ENCODE measurements at regions not wholly inside any gene's neighbourhood (a gene's known extent, or its start where the extent isn't known, plus 50 kb on each side); places are given as distances from the start of the nearest gene placed in this dataset.
A peak's percentile ranks its signal among the peaks of the same experiment; 100 is the strongest.

DNA sequence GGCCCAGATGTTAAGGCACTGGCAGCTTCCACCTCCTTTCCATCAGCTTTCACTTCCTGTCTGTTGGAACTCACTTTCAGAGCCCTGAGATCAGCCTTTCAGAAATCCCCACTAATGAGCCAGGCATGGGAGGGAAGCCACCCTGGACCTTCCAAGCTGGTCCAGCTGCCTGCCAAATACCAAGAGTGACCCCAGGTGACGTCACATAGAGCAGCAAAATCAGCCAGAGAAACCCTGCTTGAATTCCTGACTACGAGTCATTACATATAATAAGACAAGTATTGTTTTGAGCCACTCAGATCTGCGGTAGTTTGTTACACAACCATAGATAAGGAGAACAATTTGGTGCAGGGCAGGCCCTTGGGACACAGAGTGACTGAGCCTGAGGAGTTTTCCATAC is 556.0 kb upstream of the JAG1 start:
- intact Hi-C loops (cut with DNase I), result no loop called here
- peak; percentile 72 for DNase-seq
- ATAC-seq, result peak; percentile 89 to 93

GRCh38 chr20:11230999-11231398 is 557.2 kb upstream of the JAG1 start:
- ATAC-seq (no peak), DNase-seq (no peak)
- intact Hi-C loops (cut with DNase I), result no loop called here

GRCh38 chr20:11231742-11232648 is 558.2 kb upstream of the JAG1 start:
- ATAC-seq (no peak), DNase-seq (no peak)
- intact Hi-C loops (cut with DNase I), result no loop called here

GRCh38 chr20:11232896-11233295 is 559.1 kb upstream of the JAG1 start:
- intact Hi-C loops (cut with DNase I), result no loop called here
- DNase-seq (no peak), ATAC-seq (no peak)

DNA sequence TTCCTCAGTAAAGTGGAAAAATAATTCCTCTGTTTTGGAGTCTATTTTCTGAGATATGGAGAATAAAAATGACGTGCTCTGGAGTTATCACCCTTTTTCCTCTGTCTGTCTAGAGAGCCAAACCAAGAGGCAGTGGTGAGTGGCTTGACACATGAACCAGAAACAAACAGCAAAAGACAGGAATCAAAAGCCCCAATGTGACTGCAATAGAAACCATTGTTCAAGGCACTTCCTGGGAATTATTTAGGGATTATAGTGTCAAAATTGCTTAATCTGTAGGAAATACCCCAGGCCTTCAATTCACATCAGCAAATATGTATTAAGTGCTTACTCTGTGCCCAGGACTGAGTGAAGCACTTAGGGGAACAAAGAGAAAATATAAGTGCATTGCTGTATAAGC is 560.4 kb upstream of the JAG1 start:
- intact Hi-C loops (cut with DNase I), result no loop called here
- ATAC-seq (no peak), DNase-seq (no peak)

GRCh38 chr20:11234608-11235007 is 560.8 kb upstream of the JAG1 start:
- no peak for DNase-seq
- intact Hi-C loops (cut with DNase I), result no loop called here
- ATAC-seq, result no peak

DNA sequence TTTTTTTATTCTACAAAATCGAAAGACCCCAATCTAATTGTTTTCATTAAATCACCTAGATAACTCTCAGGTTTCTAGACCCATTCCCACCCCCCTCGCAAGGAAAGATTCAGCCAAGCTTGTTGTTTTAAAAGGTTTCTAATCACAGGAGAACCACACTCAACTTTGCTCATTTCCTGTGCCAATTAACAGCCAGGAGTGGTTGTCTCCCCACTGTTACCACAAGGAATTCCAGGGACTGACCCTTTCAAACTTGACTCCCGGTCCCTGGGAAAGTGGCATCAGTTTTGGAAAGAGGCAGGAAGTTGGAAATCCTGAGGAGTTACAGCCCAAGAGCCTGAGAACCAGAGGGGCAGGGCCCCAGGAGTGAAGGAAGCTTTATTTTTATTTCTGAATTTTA is 561.3 kb upstream of the JAG1 start:
- intact Hi-C loops (cut with DNase I), result no loop called here
- DNase-seq (no peak), ATAC-seq (no peak)

GRCh38 chr20:11242320-11242719 is 568.5 kb upstream of the JAG1 start:
- no peak for DNase-seq
- ATAC-seq, result no peak
- intact Hi-C loops (cut with DNase I), result no loop called here

- ATAC-seq, result no peak
- intact Hi-C loops (cut with DNase I), result no loop called here
- no peak for DNase-seq
These were observed 571.6 kb upstream of the JAG1 start for GRCh38 chr20:11245431-11245830.

DNA sequence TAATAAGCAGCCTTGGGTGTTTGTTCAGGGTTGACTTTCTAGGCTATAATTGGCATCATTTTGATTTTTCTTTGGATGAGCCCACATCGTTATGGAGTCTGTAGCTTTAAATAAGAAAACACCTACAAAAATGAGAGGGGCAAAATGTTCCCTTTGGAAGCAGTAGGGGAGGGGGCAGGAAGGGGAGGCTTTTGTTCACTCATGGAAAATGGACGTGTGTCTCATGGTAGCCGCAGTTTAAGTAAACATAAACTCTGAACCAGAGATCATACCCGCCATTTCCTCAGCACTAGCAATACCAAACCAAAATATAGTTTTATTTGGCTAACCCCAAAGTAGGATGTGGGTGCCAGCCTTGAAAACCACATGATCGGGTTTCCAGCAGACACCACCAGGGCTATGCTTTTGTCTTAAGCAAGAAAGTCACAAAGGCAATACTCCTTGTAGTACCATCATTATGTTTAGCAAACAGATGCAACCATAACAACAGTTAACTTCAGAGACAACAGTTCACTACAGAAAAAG is 572.5 kb upstream of the JAG1 start:
- DNase-seq (no peak), ATAC-seq (no peak)
- intact Hi-C loops (cut with DNase I), result no loop called here

DNA sequence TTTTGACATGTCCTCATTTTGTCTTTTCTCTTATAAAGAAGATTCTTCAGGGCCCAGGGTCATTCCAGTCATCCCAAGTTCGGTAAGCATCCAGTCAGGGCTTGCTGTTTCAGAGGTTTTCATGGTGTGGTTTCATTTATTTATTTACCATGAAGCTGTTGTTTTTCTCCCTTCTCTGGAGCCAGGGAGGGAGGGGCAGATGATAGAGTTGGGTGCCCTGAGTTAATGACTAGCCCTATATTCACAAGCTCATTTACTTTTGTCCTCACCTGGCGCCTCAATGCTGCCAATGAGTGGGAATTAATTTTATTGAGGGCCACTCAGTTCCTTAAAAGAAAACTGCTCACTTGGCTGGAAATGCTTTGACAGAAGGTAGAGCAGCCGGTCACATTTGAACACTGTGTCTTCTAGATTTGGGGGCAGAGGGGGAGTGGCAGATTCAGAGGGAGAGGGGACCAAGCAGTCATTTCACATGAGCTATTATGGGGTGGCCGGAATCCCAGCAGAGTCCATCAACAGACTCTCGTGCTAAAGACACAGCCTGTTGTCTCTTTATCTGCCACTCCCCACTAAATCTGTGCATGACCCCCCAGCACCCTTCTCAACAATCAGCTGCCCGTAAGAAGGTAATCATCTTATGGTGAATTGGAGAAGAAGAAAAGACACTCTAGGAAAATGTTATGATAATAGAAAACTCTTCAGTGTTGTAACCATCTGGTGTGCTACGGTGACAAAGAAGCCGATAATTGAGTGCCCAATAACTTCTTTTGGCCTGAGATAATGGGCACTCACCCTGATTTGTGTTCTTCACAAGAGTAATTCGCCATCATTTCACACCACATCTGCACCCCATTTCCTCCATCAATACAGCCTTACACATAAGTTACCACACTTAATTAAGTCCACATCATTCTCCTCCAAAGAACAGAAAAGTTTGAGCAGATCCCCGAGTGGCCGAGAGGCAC is 573.5 kb upstream of the JAG1 start:
- DNase-seq (no peak), ATAC-seq (no peak)
- intact Hi-C loops (cut with DNase I), result no loop called here

- no peak for ATAC-seq
- DNase-seq, result no peak
- intact Hi-C loops (cut with DNase I), result no loop called here
These were observed 574.2 kb upstream of the JAG1 start for GRCh38 chr20:11248011-11248409.

DNA sequence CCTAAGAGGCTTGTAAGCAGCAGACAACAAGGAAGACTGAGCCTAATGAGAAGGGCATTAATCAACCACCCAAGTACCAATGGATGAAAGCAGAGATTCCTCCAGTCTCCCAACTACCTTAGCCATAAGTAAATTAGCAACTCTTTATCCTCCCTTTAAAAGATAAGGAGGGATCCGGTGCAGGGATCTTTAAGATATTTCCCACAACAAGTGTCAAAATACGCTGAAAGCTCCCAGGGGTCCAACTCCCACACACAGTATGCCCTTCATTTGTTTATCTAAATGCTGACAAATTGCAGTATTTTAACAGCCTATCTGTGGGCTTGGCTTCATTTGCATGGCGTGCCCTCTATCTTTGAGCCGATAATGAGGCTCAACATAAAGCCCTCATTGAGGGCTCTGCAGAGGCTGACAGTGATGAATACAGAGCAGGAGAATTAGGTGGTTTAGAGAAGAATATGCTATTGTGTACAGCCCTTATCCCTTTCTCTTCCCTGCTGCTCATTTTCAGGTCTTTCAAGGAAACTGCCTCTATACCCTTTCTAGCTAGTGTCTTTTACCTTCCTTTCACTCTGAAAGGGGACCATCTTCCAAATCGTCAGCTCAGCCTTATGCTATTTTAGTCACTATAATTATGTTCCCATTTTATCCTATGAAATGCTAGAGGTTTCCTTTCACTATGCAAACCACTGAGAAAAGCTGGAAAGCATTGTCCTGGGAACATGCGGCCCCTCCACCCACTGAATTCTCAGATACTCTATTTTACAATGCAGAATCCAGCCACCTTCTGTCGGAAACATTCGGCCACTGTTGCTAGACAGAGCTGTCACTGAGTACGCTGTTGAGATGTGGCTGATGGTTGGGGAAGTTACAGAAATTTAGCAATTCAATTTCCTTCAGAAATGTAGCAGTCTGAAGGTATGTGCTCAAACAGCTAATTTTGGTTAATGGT is 575.2 kb upstream of the JAG1 start:
- intact Hi-C loops (cut with DNase I), result no loop called here
- DNase-seq (no peak), ATAC-seq (no peak)

GRCh38 chr20:11249683-11250082 is 575.9 kb upstream of the JAG1 start:
- intact Hi-C loops (cut with DNase I), result no loop called here
- ATAC-seq, result no peak
- DNase-seq, result no peak

- ATAC-seq (no peak), DNase-seq (no peak)
- intact Hi-C loops (cut with DNase I), result no loop called here
These were observed 578.6 kb upstream of the JAG1 start for GRCh38 chr20:11252447-11252846.

GRCh38 chr20:11255455-11255854 is 581.7 kb upstream of the JAG1 start:
- intact Hi-C loops (cut with DNase I), result loop anchor here in 1 of 2 donors (5.0 kb wide), 1 partner anchor 33 kb away; no protein-coding TSS in a partner anchor

DNA sequence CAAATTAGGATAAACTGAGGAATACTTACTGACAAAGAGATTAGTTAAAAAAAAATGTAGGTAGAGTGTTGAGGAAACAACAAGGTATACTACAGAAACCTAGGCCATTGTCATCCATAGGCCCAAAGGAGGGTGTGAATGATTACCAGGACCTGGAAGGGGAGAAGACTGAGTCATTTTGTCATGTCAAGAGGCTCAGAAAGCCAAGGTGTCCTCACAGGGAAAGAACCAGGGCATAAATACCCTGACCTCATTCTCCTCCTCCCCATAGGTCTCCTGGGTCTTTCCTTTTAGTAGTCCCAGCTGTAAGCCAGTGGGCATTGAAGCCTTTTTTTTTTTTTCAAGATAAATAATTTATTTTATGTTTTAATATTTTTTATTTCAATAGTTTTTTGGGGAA is 582.1 kb upstream of the JAG1 start:
- intact Hi-C loops (cut with DNase I), result loop anchor here in 1 of 2 donors (5.0 kb wide), 1 partner anchor 34 kb away; no protein-coding TSS in a partner anchor
- ATAC-seq (no peak), DNase-seq (no peak)

More at GRCh38 chr20:11255455-11255854, 581.7 kb upstream of the JAG1 start:
- no peak for DNase-seq
- no peak for ATAC-seq

DNA sequence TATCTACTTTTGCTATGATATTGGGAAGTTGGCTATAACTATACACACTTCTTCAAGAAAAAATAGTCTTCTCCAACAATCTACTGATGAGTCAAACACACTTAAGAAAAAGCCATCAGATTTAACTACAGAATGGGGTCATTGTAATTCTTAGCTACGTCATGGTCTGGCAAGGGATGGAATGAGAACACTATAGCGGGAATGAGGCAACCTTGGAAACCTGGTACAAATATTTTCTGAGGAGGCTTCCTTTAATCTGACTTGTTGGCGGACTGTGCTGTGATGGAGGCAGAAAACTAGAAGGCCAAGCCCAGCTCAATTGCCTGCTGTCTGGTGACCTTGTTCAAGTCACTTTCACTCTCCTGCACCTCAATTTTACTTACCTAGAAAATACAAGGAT is 586.8 kb upstream of the JAG1 start:
- ATAC-seq (no peak), DNase-seq (no peak)
- intact Hi-C loops (cut with DNase I), result no loop called here

- ATAC-seq, result peak in 1 of 2 donors; percentile 69
These were observed 587.8 kb upstream of the JAG1 start for GRCh38 chr20:11261533-11262000.

More at GRCh38 chr20:11261533-11262000, 587.8 kb upstream of the JAG1 start:
- intact Hi-C loops (cut with DNase I), result no loop called here
- no peak for DNase-seq

All from left cardiac atrium (tissue), 4 donors.